GM12874 (cell line): ENCODE measurements at regions not wholly inside any gene's neighbourhood (a gene's known extent, or its start where the extent isn't known, plus 50 kb on each side); places are given as distances from the start of the nearest gene placed in this dataset.

Source experiments
- CTCF ChIP-seq: IDR thresholded peaks from 2 replicates; pipeline ENCODE4 v1.5.1; 2011; ENCODE audit warnings: low read depth, mild to moderate bottlenecking, control low read depth, low read length, moderate library complexity; ENCODE audit not compliant: insufficient read depth

- no peak for TF ChIP-seq CTCF
These were observed 114.4 kb upstream of the PDE1A start for GRCh38 chr2:182541268-182541667.

GRCh38 chr2:182542501-182543258, 115.8 kb upstream of the PDE1A start:
- TF ChIP-seq CTCF = no peak

GRCh38 chr2:182543741-182544525, 117.1 kb upstream of the PDE1A start:
- no peak for TF ChIP-seq CTCF

- no peak for TF ChIP-seq CTCF
These were observed 118.8 kb upstream of the PDE1A start for GRCh38 chr2:182545420-182546167.

GRCh38 chr2:182548031-182548950, 121.5 kb upstream of the PDE1A start:
- TF ChIP-seq CTCF = no peak

- no peak for TF ChIP-seq CTCF
These were observed 123.4 kb upstream of the PDE1A start for GRCh38 chr2:182550234-182550633.
